ENCODE measurements at regions not wholly inside any gene's neighbourhood (a gene's known extent, or its start where the extent isn't known, plus 50 kb on each side); places are given as distances from the start of the nearest gene placed in this dataset.
"Not testable (repeated sequence)": the region's sequence is repeated elsewhere in the genome, so short reads cannot be mapped to it uniquely, and the experiment has no call there.

GRCh38 chr5:102624405-102624804 is 125.6 kb upstream of the SLCO6A1 start:
- no peak overlapping the region for H3K27ac ChIP-seq
- CTCF ChIA-PET: no interaction called here
- no peak for TF ChIP-seq CTCF (conservative IDR thresholded peaks at IDR 0.05; ENCODE audit: low read depth)
- POLR2A ChIA-PET (ENCODE audit: low non-redundant PET): no interaction called here
- no peak for DNase-seq (ENCODE audit: low spot score)

- ChIA-PET CTCF (no interaction called here), POLR2A (ENCODE audit: low non-redundant PET) (no interaction called here)
- TF ChIP-seq CTCF (conservative IDR thresholded peaks at IDR 0.05; ENCODE audit: low read depth): no peak
- no peak overlapping the region for H3K27ac ChIP-seq
- no peak for DNase-seq (ENCODE audit: low spot score)
Observed at GRCh38 chr5:102625468-102625867, 126.7 kb upstream of the SLCO6A1 start.

- DNase-seq (ENCODE audit: low spot score): no peak
- ChIA-PET CTCF (interaction anchor here (0.6 kb wide), 1 partner anchor 292 kb away, joined by 3 read pairs; no protein-coding TSS in a partner anchor), POLR2A (ENCODE audit: low non-redundant PET) (no interaction called here)
- no peak overlapping the region for H3K27ac ChIP-seq
- no peak for TF ChIP-seq CTCF (conservative IDR thresholded peaks at IDR 0.05; ENCODE audit: low read depth)
Observed at GRCh38 chr5:102625928-102626327, 127.1 kb upstream of the SLCO6A1 start.

GRCh38 chr5:102627315-102627714 is 127.8 kb upstream of the PAM start:
- H3K27ac ChIP-seq: no peak overlapping the region
- DNase-seq (ENCODE audit: low spot score): peak; percentile 85
- POLR2A ChIA-PET (ENCODE audit: low non-redundant PET): no interaction called here
- no peak for TF ChIP-seq CTCF (conservative IDR thresholded peaks at IDR 0.05; ENCODE audit: low read depth)
- CTCF ChIA-PET: no interaction called here

- ChIA-PET POLR2A (ENCODE audit: low non-redundant PET) (no interaction called here), CTCF (interaction anchor here (0.6 kb wide), 1 partner anchor 574 kb away, joined by 3 read pairs; no protein-coding TSS in a partner anchor)
- H3K27ac ChIP-seq: no peak overlapping the region
- DNase-seq (ENCODE audit: low spot score): peak; percentile 64
- TF ChIP-seq CTCF (conservative IDR thresholded peaks at IDR 0.05; ENCODE audit: low read depth): no peak
Observed at GRCh38 chr5:102628441-102629175, 126.5 kb upstream of the PAM start.

- ChIA-PET POLR2A (ENCODE audit: low non-redundant PET) (no interaction called here), CTCF (interaction anchor here (0.6 kb wide), 1 partner anchor 413 kb away, joined by 3 read pairs; no protein-coding TSS in a partner anchor)
- H3K27ac ChIP-seq: no peak overlapping the region
- no peak for TF ChIP-seq CTCF (conservative IDR thresholded peaks at IDR 0.05; ENCODE audit: low read depth)
- peak; percentile 26 for DNase-seq (ENCODE audit: low spot score)
Observed at GRCh38 chr5:102629827-102630605, 125.1 kb upstream of the PAM start.

GRCh38 chr5:102635399-102635798 is 119.7 kb upstream of the PAM start:
- CTCF ChIA-PET; H3K27ac ChIP-seq; DNase-seq (ENCODE audit: low spot score); POLR2A ChIA-PET (ENCODE audit: low non-redundant PET): not testable (repeated sequence)

All from RWPE1 (cell line).